Mammary epithelial cell (primary cell): ENCODE measurements at regions not wholly inside any gene's neighbourhood (a gene's known extent, or its start where the extent isn't known, plus 50 kb on each side); places are given as distances from the start of the nearest gene placed in this dataset.

Experiments used
- EZH2 ChIP-seq: IDR thresholded peaks from 2 replicates; pipeline ENCODE4 v1.6.1; 2012; ENCODE audit warnings: low read length, inconsistent platforms, borderline replicate concordance
- TF ChIP-seq, protein P1 (sequence below), 2 donors: IDR thresholded peaks in 1 of 2; conservative IDR thresholded peaks in 1 of 2; 2 replicates each; pipeline ENCODE4 v1.5.1; 2011 to 2012; ENCODE audit warnings: inconsistent platforms in 2 of 2, low read length in 2 of 2, mild to moderate bottlenecking in 2 of 2, control low read depth in 1 of 2, low read depth in 1 of 2; ENCODE audit not compliant: insufficient read depth in 1 of 2; ENCODE audit errors: extremely low read depth in 1 of 2

- TF ChIP-seq, protein P1, sequence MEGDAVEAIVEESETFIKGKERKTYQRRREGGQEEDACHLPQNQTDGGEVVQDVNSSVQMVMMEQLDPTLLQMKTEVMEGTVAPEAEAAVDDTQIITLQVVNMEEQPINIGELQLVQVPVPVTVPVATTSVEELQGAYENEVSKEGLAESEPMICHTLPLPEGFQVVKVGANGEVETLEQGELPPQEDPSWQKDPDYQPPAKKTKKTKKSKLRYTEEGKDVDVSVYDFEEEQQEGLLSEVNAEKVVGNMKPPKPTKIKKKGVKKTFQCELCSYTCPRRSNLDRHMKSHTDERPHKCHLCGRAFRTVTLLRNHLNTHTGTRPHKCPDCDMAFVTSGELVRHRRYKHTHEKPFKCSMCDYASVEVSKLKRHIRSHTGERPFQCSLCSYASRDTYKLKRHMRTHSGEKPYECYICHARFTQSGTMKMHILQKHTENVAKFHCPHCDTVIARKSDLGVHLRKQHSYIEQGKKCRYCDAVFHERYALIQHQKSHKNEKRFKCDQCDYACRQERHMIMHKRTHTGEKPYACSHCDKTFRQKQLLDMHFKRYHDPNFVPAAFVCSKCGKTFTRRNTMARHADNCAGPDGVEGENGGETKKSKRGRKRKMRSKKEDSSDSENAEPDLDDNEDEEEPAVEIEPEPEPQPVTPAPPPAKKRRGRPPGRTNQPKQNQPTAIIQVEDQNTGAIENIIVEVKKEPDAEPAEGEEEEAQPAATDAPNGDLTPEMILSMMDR (conservative IDR thresholded peaks at IDR 0.05 in 1 of 2, IDR thresholded peaks at IDR 0.05 in 1 of 2; ENCODE audit: extremely low read depth in 1 of 2, insufficient read depth in 1 of 2, low read depth in 1 of 2, low read length in 2 of 2) = no peak
- no peak for TF ChIP-seq EZH2
These were observed 452.0 kb downstream of the SOX9 start for GRCh38 chr17:72572604-72573491.
